RWPE2 (cell line): ENCODE measurements at regions not wholly inside any gene's neighbourhood (a gene's known extent, or its start where the extent isn't known, plus 50 kb on each side); places are given as distances from the start of the nearest gene placed in this dataset.

ENCODE experiments used
- ATAC-seq: fragments of 200-7000 bp; cut with Tn5 transposase; 3 replicates; pipeline ENCODE4 v1.9.1; 2021; ENCODE audit warnings: low read depth
- DNase-seq: peaks from one replicate; pipeline ENCODE4 v3.0.0-alpha.2; 2020; ENCODE audit warnings: low spot score
- H3K27ac ChIP-seq: fragments of 450-650 bp; 2 replicates; pipeline ENCODE4 v1.5.1; 2017; ENCODE audit warnings: mild to moderate bottlenecking; ENCODE audit not compliant: poor library complexity, severe bottlenecking
- H3K27me3 ChIP-seq: fragments of 250-450 bp; sonication (Bioruptor Pico); 2 replicates; pipeline ENCODE4 v1.5.1; 2021; ENCODE audit warnings: mild to moderate bottlenecking, moderate library complexity; ENCODE audit not compliant: insufficient read depth, poor library complexity, severe bottlenecking
- H3K36me3 ChIP-seq: fragments of 250-450 bp; sonication (Bioruptor Pico); 2 replicates; pipeline ENCODE4 v1.5.1; 2020; ENCODE audit warnings: low read depth, mild to moderate bottlenecking, moderate library complexity
- H3K4me1 ChIP-seq: fragments of 250-450 bp; sonication (Bioruptor Pico); 2 replicates; pipeline ENCODE4 v1.5.1; 2021; ENCODE audit warnings: mild to moderate bottlenecking, moderate library complexity; ENCODE audit not compliant: insufficient read depth, poor library complexity, severe bottlenecking
- H3K4me3 ChIP-seq: fragments of 250-450 bp; sonication (Bioruptor Pico); 2 replicates; pipeline ENCODE4 v1.5.1; 2021; ENCODE audit warnings: mild to moderate bottlenecking, moderate library complexity; ENCODE audit not compliant: severe bottlenecking
- H3K9me3 ChIP-seq: fragments of 250-450 bp; sonication (Bioruptor Pico); 2 replicates; pipeline ENCODE4 v1.5.1; 2021; ENCODE audit warnings: mild to moderate bottlenecking, moderate library complexity; ENCODE audit not compliant: severe bottlenecking
- TF ChIP-seq, protein P1 (sequence below): fragments of 450-650 bp; IDR thresholded peaks from one replicate; pipeline ENCODE4 v1.5.1; 2017; ENCODE audit warnings: mild to moderate bottlenecking, moderate library complexity; ENCODE audit not compliant: poor library complexity, severe bottlenecking

- Histone ChIP-seq H3K27me3 (no peaks in the 10 kb centered on the region), H3K9me3 (no peaks in the 10 kb centered on the region), H3K4me3 (no peak overlapping the region), H3K27ac (no peak overlapping the region), H3K4me1 (peaks cover 32% of the 10 kb centered on the region), H3K36me3 (no peaks in the 10 kb centered on the region)
- TF ChIP-seq, protein P1, sequence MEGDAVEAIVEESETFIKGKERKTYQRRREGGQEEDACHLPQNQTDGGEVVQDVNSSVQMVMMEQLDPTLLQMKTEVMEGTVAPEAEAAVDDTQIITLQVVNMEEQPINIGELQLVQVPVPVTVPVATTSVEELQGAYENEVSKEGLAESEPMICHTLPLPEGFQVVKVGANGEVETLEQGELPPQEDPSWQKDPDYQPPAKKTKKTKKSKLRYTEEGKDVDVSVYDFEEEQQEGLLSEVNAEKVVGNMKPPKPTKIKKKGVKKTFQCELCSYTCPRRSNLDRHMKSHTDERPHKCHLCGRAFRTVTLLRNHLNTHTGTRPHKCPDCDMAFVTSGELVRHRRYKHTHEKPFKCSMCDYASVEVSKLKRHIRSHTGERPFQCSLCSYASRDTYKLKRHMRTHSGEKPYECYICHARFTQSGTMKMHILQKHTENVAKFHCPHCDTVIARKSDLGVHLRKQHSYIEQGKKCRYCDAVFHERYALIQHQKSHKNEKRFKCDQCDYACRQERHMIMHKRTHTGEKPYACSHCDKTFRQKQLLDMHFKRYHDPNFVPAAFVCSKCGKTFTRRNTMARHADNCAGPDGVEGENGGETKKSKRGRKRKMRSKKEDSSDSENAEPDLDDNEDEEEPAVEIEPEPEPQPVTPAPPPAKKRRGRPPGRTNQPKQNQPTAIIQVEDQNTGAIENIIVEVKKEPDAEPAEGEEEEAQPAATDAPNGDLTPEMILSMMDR: no peak
- DNase-seq: no peak
- ATAC-seq: no peak
Observed at GRCh38 chr2:42921147-42921520, 128.8 kb upstream of the HAAO start.

DNA sequence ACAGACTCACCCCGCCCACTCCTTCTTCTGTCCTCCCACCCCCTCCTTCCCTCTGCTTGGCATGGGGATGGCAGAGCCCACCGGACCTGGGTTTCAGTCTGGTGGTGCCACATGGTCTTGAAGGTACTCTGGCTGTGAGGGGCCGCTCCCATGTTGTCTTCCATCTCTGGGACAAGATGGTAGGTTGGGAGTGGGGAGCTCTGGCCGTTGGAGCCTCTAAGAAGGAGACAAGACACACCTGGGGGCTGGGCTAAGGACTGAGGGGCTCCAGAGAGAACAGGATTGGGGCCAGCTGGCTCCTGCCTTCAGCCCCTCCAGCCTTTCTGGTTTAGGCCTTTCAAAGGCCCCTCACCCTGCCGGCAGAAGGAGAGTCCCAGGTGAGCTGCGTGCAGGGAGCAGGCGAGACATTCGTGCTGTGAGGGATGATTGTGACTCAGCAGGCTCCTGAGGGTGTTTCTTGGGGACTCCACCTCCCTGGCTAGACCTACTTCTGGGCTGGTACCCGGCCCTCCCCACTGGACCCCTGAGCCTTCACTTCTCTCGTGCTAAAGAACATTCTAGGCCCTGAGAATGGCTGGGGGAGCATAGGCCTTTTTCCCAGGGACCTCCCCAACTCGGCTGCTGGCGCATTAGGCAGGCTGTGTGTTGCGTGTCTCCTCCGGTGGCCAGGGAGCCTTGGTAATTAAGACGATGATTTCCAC lies 128.2 kb upstream of the HAAO start:
- no peak overlapping the region for H3K27ac ChIP-seq
- DNase-seq (no peak), ATAC-seq (no peak)
- no peaks in the 10 kb centered on the region for H3K36me3 ChIP-seq
- H3K9me3 ChIP-seq: no peaks in the 10 kb centered on the region
- no peak overlapping the region for H3K4me3 ChIP-seq
- TF ChIP-seq, protein P1: no peak
- H3K4me1 ChIP-seq: peaks cover 28% of the 10 kb centered on the region
- no peaks in the 10 kb centered on the region for H3K27me3 ChIP-seq

GRCh38 chr2:42918671-42919318 lies 126.4 kb upstream of the HAAO start:
- Histone ChIP-seq H3K9me3 (no peaks in the 10 kb centered on the region), H3K4me3 (no peak overlapping the region), H3K27me3 (no peaks in the 10 kb centered on the region), H3K4me1 (peaks cover 11% of the 10 kb centered on the region), H3K27ac (no peak overlapping the region), H3K36me3 (no peaks in the 10 kb centered on the region)
- TF ChIP-seq, protein P1: no peak
- DNase-seq (no peak), ATAC-seq (no peak)

DNA sequence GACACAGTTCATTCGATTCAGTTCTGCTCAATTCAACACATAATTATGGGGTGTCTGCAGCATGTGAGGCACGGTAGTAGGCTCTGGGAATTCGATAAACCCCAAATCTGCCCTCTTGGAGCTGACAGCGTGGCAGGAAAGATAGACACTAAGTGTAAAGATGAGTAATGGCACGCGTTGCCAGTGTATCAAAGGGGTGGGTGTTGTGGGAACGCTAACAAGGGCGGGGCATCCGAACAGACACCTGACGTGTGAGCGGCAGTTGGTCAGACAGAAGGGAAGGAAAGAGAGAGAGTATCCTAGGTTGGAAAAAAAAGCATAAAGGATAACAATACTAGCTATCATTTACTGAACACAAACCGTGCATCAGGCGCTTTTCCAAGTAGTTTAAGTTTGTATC lies 125.7 kb upstream of the HAAO start:
- Histone ChIP-seq H3K9me3 (no peaks in the 10 kb centered on the region), H3K4me3 (no peak overlapping the region), H3K27me3 (no peaks in the 10 kb centered on the region), H3K4me1 (peaks cover 4% of the 10 kb centered on the region), H3K27ac (no peak overlapping the region), H3K36me3 (no peaks in the 10 kb centered on the region)
- no peak for ATAC-seq
- TF ChIP-seq, protein P1: no peak
- no peak for DNase-seq

- TF ChIP-seq, protein P1: no peak
- H3K9me3 ChIP-seq: no peaks in the 10 kb centered on the region
- ATAC-seq (no peak), DNase-seq (no peak)
- no peak overlapping the region for H3K4me3 ChIP-seq
- H3K27ac ChIP-seq: no peak overlapping the region
- no peaks in the 10 kb centered on the region for H3K27me3 ChIP-seq
- no peaks in the 10 kb centered on the region for H3K4me1 ChIP-seq
- no peaks in the 10 kb centered on the region for H3K36me3 ChIP-seq
Observed at GRCh38 chr2:42917425-42917927, 125.1 kb upstream of the HAAO start.
